ENCODE measurements at regions not wholly inside any gene's neighbourhood (a gene's known extent, or its start where the extent isn't known, plus 50 kb on each side); places are given as distances from the start of the nearest gene placed in this dataset.
A peak's percentile ranks its signal among the peaks of the same experiment; 100 is the strongest.
"Not testable (repeated sequence)": the region's sequence is repeated elsewhere in the genome, so short reads cannot be mapped to it uniquely, and the experiment has no call there.

GRCh38 chr2:55766947-55767346 is 73.3 kb upstream of the PNPT1 start:
- no peak overlapping the region for H2BK5ac ChIP-seq (ENCODE audit: low read depth, low read length, poor library complexity, severe bottlenecking)
- H3K18ac ChIP-seq (ENCODE audit: low read depth in 1 of 2, low read length in 2 of 2), result no peak overlapping the region
- H3K27me3 ChIP-seq (ENCODE audit: control insufficient read depth in 1 of 2, insufficient read depth in 1 of 2, low read length in 2 of 2), result peaks cover 3 to 4% of the 10 kb centered on the region in 2 experiments
- no peak overlapping the region for H3K23ac ChIP-seq (ENCODE audit: low read length in 2 of 2)
- H3K14ac ChIP-seq (ENCODE audit: low read length in 2 of 2), result no peak overlapping the region
- no peak for DNase-seq
- no peak overlapping the region for H4K8ac ChIP-seq (ENCODE audit: low read length)
- H3K4ac ChIP-seq (ENCODE audit: low read depth in 1 of 2, low read length in 2 of 2), result no peak overlapping the region
- H2BK15ac ChIP-seq (ENCODE audit: low read depth, poor library complexity, severe bottlenecking), result no peak overlapping the region
- H3K9me3 ChIP-seq (ENCODE audit: control insufficient read depth, low read length), result no peaks in the 10 kb centered on the region
- no peak overlapping the region for H3K4me2 ChIP-seq (ENCODE audit: low read length, poor library complexity, severe bottlenecking)
- no peaks in the 10 kb centered on the region for H3K79me1 ChIP-seq (replicated peaks; ENCODE audit: low read length, poor library complexity, severe bottlenecking)
- no peak overlapping the region for H3K9ac ChIP-seq (ENCODE audit: low read length)
- H3K4me1 ChIP-seq (ENCODE audit: control insufficient read depth, insufficient read depth, low read depth, low read length), result no peaks in the 10 kb centered on the region
- no peak overlapping the region for H2BK12ac ChIP-seq (ENCODE audit: low read length in 2 of 2)
- no peak overlapping the region for H2AK5ac ChIP-seq (ENCODE audit: low read length, severe bottlenecking)
- no peak overlapping the region for H3K4me3 ChIP-seq (ENCODE audit: insufficient read depth in 1 of 2, low read depth in 1 of 2, low read length in 2 of 2)
- H2AFZ ChIP-seq (ENCODE audit: low read depth, low read length), result no peak overlapping the region
- H3K27ac ChIP-seq (ENCODE audit: low read length, poor library complexity, severe bottlenecking), result no peak overlapping the region
- no peak overlapping the region for H4K91ac ChIP-seq (ENCODE audit: low read length)
- H2BK120ac ChIP-seq (ENCODE audit: low read depth, low read length), result no peak overlapping the region
- H3K36me3 ChIP-seq (ENCODE audit: control insufficient read depth in 1 of 2, insufficient read depth in 2 of 2, low read depth in 1 of 2, low read length in 2 of 2), result no peaks in the 10 kb centered on the region

- H3K14ac ChIP-seq (ENCODE audit: low read length in 2 of 2); H3K79me1 ChIP-seq (replicated peaks; ENCODE audit: low read length, poor library complexity, severe bottlenecking); H4K8ac ChIP-seq (ENCODE audit: low read length); H3K36me3 ChIP-seq (ENCODE audit: control insufficient read depth in 1 of 2, insufficient read depth in 2 of 2, low read depth in 1 of 2, low read length in 2 of 2); DNase-seq; H3K9me3 ChIP-seq (ENCODE audit: control insufficient read depth, low read length); H3K27ac ChIP-seq (ENCODE audit: low read length, poor library complexity, severe bottlenecking); H3K23ac ChIP-seq (ENCODE audit: low read length in 2 of 2); H3K4me3 ChIP-seq (ENCODE audit: insufficient read depth in 1 of 2, low read depth in 1 of 2, low read length in 2 of 2); H4K91ac ChIP-seq (ENCODE audit: low read length); H2AFZ ChIP-seq (ENCODE audit: low read depth, low read length); H2BK15ac ChIP-seq (ENCODE audit: low read depth, poor library complexity, severe bottlenecking); H3K9ac ChIP-seq (ENCODE audit: low read length); H3K4me2 ChIP-seq (ENCODE audit: low read length, poor library complexity, severe bottlenecking); H2BK5ac ChIP-seq (ENCODE audit: low read depth, low read length, poor library complexity, severe bottlenecking); H3K4me1 ChIP-seq (ENCODE audit: control insufficient read depth, insufficient read depth, low read depth, low read length); H3K27me3 ChIP-seq (ENCODE audit: control insufficient read depth in 1 of 2, insufficient read depth in 1 of 2, low read length in 2 of 2); H2BK120ac ChIP-seq (ENCODE audit: low read depth, low read length); H2BK12ac ChIP-seq (ENCODE audit: low read length in 2 of 2); H3K18ac ChIP-seq (ENCODE audit: low read depth in 1 of 2, low read length in 2 of 2); H3K4ac ChIP-seq (ENCODE audit: low read depth in 1 of 2, low read length in 2 of 2); H2AK5ac ChIP-seq (ENCODE audit: low read length, severe bottlenecking): not testable (repeated sequence)
- WGBS, result 90% methylated on average over 2 of the region's 2 CpGs
These were observed 72.1 kb upstream of the PNPT1 start for GRCh38 chr2:55765708-55766107.

- Histone ChIP-seq H4K91ac (ENCODE audit: low read length) (no peak overlapping the region), H3K18ac (ENCODE audit: low read depth in 1 of 2, low read length in 2 of 2) (no peak overlapping the region), H3K36me3 (ENCODE audit: control insufficient read depth in 1 of 2, insufficient read depth in 2 of 2, low read depth in 1 of 2, low read length in 2 of 2) (no peaks in the 10 kb centered on the region), H2AFZ (ENCODE audit: low read depth, low read length) (no peak overlapping the region), H3K23ac (ENCODE audit: low read length in 2 of 2) (no peak overlapping the region), H3K14ac (ENCODE audit: low read length in 2 of 2) (no peak overlapping the region), H4K8ac (ENCODE audit: low read length) (no peak overlapping the region), H3K79me1 (replicated peaks; ENCODE audit: low read length, poor library complexity, severe bottlenecking) (no peaks in the 10 kb centered on the region), H2AK5ac (ENCODE audit: low read length, severe bottlenecking) (no peak overlapping the region), H3K9ac (ENCODE audit: low read length) (no peak overlapping the region), H2BK5ac (ENCODE audit: low read depth, low read length, poor library complexity, severe bottlenecking) (no peak overlapping the region), H3K27ac (ENCODE audit: low read length, poor library complexity, severe bottlenecking) (no peak overlapping the region), H2BK12ac (ENCODE audit: low read length in 2 of 2) (no peak overlapping the region), H3K4me3 (ENCODE audit: insufficient read depth in 1 of 2, low read depth in 1 of 2, low read length in 2 of 2) (no peak overlapping the region), H3K9me3 (ENCODE audit: control insufficient read depth, low read length) (no peaks in the 10 kb centered on the region), H3K4me2 (ENCODE audit: low read length, poor library complexity, severe bottlenecking) (no peak overlapping the region), H2BK120ac (ENCODE audit: low read depth, low read length) (no peak overlapping the region), H3K27me3 (ENCODE audit: control insufficient read depth in 1 of 2, insufficient read depth in 1 of 2, low read length in 2 of 2) (no peaks in the 10 kb centered on the region), H3K4ac (ENCODE audit: low read depth in 1 of 2, low read length in 2 of 2) (no peak overlapping the region), H2BK15ac (ENCODE audit: low read depth, poor library complexity, severe bottlenecking) (no peak overlapping the region), H3K4me1 (ENCODE audit: control insufficient read depth, insufficient read depth, low read depth, low read length) (no peaks in the 10 kb centered on the region)
- 67% methylated on average over 1 of the region's 1 CpG for WGBS
- peak; percentile 18 for DNase-seq
These were observed 70.1 kb upstream of the PNPT1 start for GRCh38 chr2:55763721-55764120.

- 63% methylated on average over 2 of the region's 2 CpGs for WGBS
- no peaks in the 10 kb centered on the region for H3K9me3 ChIP-seq (ENCODE audit: control insufficient read depth, low read length)
- no peak overlapping the region for H3K4ac ChIP-seq (ENCODE audit: low read depth in 1 of 2, low read length in 2 of 2)
- no peak overlapping the region for H3K4me3 ChIP-seq (ENCODE audit: insufficient read depth in 1 of 2, low read depth in 1 of 2, low read length in 2 of 2)
- no peaks in the 10 kb centered on the region for H3K27me3 ChIP-seq (ENCODE audit: control insufficient read depth in 1 of 2, insufficient read depth in 1 of 2, low read length in 2 of 2)
- no peak overlapping the region for H2BK12ac ChIP-seq (ENCODE audit: low read length in 2 of 2)
- no peak overlapping the region for H2BK5ac ChIP-seq (ENCODE audit: low read depth, low read length, poor library complexity, severe bottlenecking)
- no peak overlapping the region for H4K8ac ChIP-seq (ENCODE audit: low read length)
- no peak overlapping the region for H4K91ac ChIP-seq (ENCODE audit: low read length)
- H3K23ac ChIP-seq (ENCODE audit: low read length in 2 of 2), result no peak overlapping the region
- peak overlapping the region in 1 of 2 experiments; percentile 4 for H3K18ac ChIP-seq (ENCODE audit: low read depth in 1 of 2, low read length in 2 of 2)
- no peak overlapping the region for H2BK120ac ChIP-seq (ENCODE audit: low read depth, low read length)
- no peak overlapping the region for H3K9ac ChIP-seq (ENCODE audit: low read length)
- no peak overlapping the region for H3K27ac ChIP-seq (ENCODE audit: low read length, poor library complexity, severe bottlenecking)
- H2AK5ac ChIP-seq (ENCODE audit: low read length, severe bottlenecking), result no peak overlapping the region
- no peak overlapping the region for H2BK15ac ChIP-seq (ENCODE audit: low read depth, poor library complexity, severe bottlenecking)
- peak; percentile 56 for DNase-seq
- no peak overlapping the region for H3K14ac ChIP-seq (ENCODE audit: low read length in 2 of 2)
- H3K79me1 ChIP-seq (replicated peaks; ENCODE audit: low read length, poor library complexity, severe bottlenecking), result no peaks in the 10 kb centered on the region
- no peaks in the 10 kb centered on the region for H3K4me1 ChIP-seq (ENCODE audit: control insufficient read depth, insufficient read depth, low read depth, low read length)
- H3K36me3 ChIP-seq (ENCODE audit: control insufficient read depth in 1 of 2, insufficient read depth in 2 of 2, low read depth in 1 of 2, low read length in 2 of 2), result no peaks in the 10 kb centered on the region
- no peak overlapping the region for H2AFZ ChIP-seq (ENCODE audit: low read depth, low read length)
- H3K4me2 ChIP-seq (ENCODE audit: low read length, poor library complexity, severe bottlenecking), result no peak overlapping the region
These were observed 67.9 kb upstream of the PNPT1 start for GRCh38 chr2:55761526-55761925.

Data from mesenchymal stem cell (in vitro differentiated cells and primary cell).